ENCODE measurements at regions not wholly inside any gene's neighbourhood (a gene's known extent, or its start where the extent isn't known, plus 50 kb on each side); places are given as distances from the start of the nearest gene placed in this dataset.
A peak's percentile ranks its signal among the peaks of the same experiment; 100 is the strongest.

- Histone ChIP-seq H3K9ac (ENCODE audit: low read depth, low read length) (peak overlapping the region; percentile 13; the same call in 1 of the 2 replicates), H4K20me1 (ENCODE audit: insufficient read depth, low read length) (no peaks in the 10 kb centered on the region), H3K4me3 (ENCODE audit: insufficient read depth, low read depth, low read length) (no peak overlapping the region), H4K8ac (ENCODE audit: low read depth in 2 of 2, low read length in 2 of 2) (no peak overlapping the region), H3K27ac (ENCODE audit: insufficient read depth, low read length) (no peak overlapping the region), H3K9me1 (ENCODE audit: insufficient read depth, low read length) (peaks cover 6% of the 10 kb centered on the region; the same call in 1 of the 2 replicates), H3K56ac (ENCODE audit: extremely low read depth, insufficient read depth, low read length) (no peak overlapping the region; the same call in 1 of the 2 replicates), H3K27me3 (ENCODE audit: control insufficient read depth, insufficient read depth, low read length) (no peaks in the 10 kb centered on the region), H3K14ac (replicated peaks; ENCODE audit: low read depth, low read length) (0 out of 2 replicates have a peak overlapping the region, but pooled peaks have one; percentile 16), H3K18ac (ENCODE audit: low read depth, low read length) (no peak overlapping the region), H3K4me2 (ENCODE audit: low read depth, low read length) (no peak overlapping the region), H2AFZ (replicated peaks; ENCODE audit: low read length, poor library complexity) (no peak overlapping the region), H4K91ac (ENCODE audit: insufficient read depth, low read depth, low read length) (no peak overlapping the region), H3K4ac (ENCODE audit: low read depth, low read length) (0 out of 2 replicates have a peak overlapping the region, but pooled peaks have one; percentile 49), H2BK5ac (ENCODE audit: low read depth, low read length, poor library complexity, severe bottlenecking) (no peak overlapping the region), H4K5ac (ENCODE audit: low read depth, low read length) (no peak overlapping the region), H2AK5ac (ENCODE audit: low read depth, low read length) (no peak overlapping the region), H3K36me3 (ENCODE audit: control insufficient read depth, insufficient read depth, low read length) (no peaks in the 10 kb centered on the region), H3K9me3 (ENCODE audit: control insufficient read depth, insufficient read depth, low read length) (no peaks in the 10 kb centered on the region), H2AK9ac (replicated peaks; ENCODE audit: low read depth, low read length, poor library complexity) (no peak overlapping the region), H3K79me1 (ENCODE audit: low read depth in 1 of 2, low read length in 2 of 2) (peaks cover 0 to 4% of the 10 kb centered on the region in 2 experiments; a peak in 1 of 4 replicates), H3K23ac (ENCODE audit: low read depth, low read length) (no peak overlapping the region), H3K4me1 (ENCODE audit: control insufficient read depth, insufficient read depth, low read length) (peaks cover 2% of the 10 kb centered on the region), H2BK120ac (ENCODE audit: low read depth, low read length) (no peak overlapping the region), H2BK15ac (ENCODE audit: low read depth, low read length) (0 out of 3 replicates have a peak overlapping the region, but pooled peaks have one; percentile 3), H2BK20ac (ENCODE audit: low read depth, low read length) (no peak overlapping the region)
- no CpG with 5 or more reads among the region's 2 CpGs for WGBS, 2 experiments (ENCODE audit: extremely low coverage in 2 of 2, insufficient read length in 1 of 2)
- TF ChIP-seq POLR2A (IDR thresholded peaks at IDR 0.05; ENCODE audit: low read depth, low read length): no peak
- TF ChIP-seq USF2 (IDR thresholded peaks at IDR 0.05; ENCODE audit: low read depth, low read length): no peak
- TF ChIP-seq MXI1 (IDR thresholded peaks at IDR 0.05; ENCODE audit: borderline replicate concordance, low read depth, low read length): no peak
- TF ChIP-seq RFX5 (IDR thresholded peaks at IDR 0.05; ENCODE audit: low read depth, low read length): no peak
- TF ChIP-seq MAFK (IDR thresholded peaks at IDR 0.05; ENCODE audit: low read depth, low read length): no peak
- no peak for TF ChIP-seq CEBPB (IDR thresholded peaks at IDR 0.05; ENCODE audit: low read depth, low read length)
- no peak for TF ChIP-seq NFE2L2 (IDR thresholded peaks at IDR 0.05; ENCODE audit: low read depth, low read length)
- no peak for TF ChIP-seq SMC3 (IDR thresholded peaks at IDR 0.05; ENCODE audit: low read depth, low read length)
- no peak for TF ChIP-seq BHLHE40 (IDR thresholded peaks at IDR 0.05; ENCODE audit: low read depth, low read length)
- TF ChIP-seq CTCF (conservative IDR thresholded peaks at IDR 0.05; ENCODE audit: low read depth, low read length): no peak
- no peak for TF ChIP-seq MAZ (IDR thresholded peaks at IDR 0.05; ENCODE audit: borderline replicate concordance, low read depth, low read length)
- TF ChIP-seq ELK1 (IDR thresholded peaks at IDR 0.05; ENCODE audit: borderline replicate concordance, low read depth, low read length): no peak
- intact Hi-C loops (cut with micrococcal nuclease): no loop called here
- BruUV-seq (replicated peaks): no TSS peak
- CTCF ChIA-PET: no interaction called here
- POLR2A ChIA-PET (ENCODE audit: unreplicated experiment): no interaction called here
- dilution Hi-C loops (cut with HindIII; ENCODE audit: low sequenced_read_pairs, unreplicated experiment): no loop called here
- in situ Hi-C loops (cut with MboI; ENCODE audit: low sequenced_read_pairs): no loop called here
- peak; percentile 41 for DNase-seq
- ATAC-seq (ENCODE audit: low read depth): peak; percentile 65
Measured at GRCh38 chr6:21922086-21922485, 328.5 kb downstream of the SOX4 start.
